ENCODE measurements at regions not wholly inside any gene's neighbourhood (a gene's known extent, or its start where the extent isn't known, plus 50 kb on each side); places are given as distances from the start of the nearest gene placed in this dataset.

- ChIA-PET POLR2A (no interaction called here), CTCF (no interaction called here)
- Histone ChIP-seq H3K9me3 (ENCODE audit: control insufficient read depth, insufficient read depth, low read length) (peaks cover 23% of the 10 kb centered on the region), H3K4me3 (ENCODE audit: low read depth, low read length) (no peak overlapping the region), H3K27me3 (ENCODE audit: control insufficient read depth, insufficient read depth, low read length) (no peaks in the 10 kb centered on the region), H3K27ac (ENCODE audit: low read depth, low read length) (no peak overlapping the region)
- no peak for TF ChIP-seq CTCF (IDR thresholded peaks at IDR 0.05; ENCODE audit: low read depth, low read length)
- DNase-seq (ENCODE audit: low read depth, low spot score) = no peak
These were observed 632.1 kb upstream of the HS6ST1 start for GRCh38 chr2:128950758-128951157.

DNA sequence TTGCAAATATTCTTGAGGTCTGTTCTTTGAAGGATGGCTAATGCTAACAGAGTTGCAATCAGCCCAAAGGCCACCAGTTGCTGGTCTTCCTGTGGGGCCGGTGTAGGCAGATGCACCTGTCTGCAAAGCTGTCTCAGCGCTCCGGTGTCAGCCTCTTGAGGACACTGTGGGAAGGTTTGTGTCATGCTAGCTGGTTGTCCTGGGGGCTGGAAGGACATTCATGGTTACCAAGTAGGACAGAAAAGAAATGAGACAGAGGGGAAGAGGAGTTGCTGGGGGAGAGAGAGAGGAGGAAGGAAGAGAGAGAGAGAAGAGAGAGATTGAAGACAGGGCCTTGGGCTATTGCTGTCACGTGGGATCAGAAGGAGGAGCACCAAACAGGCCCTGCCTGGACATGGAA, 639.6 kb upstream of the HS6ST1 start:
- Histone ChIP-seq H3K27me3 (ENCODE audit: control insufficient read depth, insufficient read depth, low read length) (no peaks in the 10 kb centered on the region), H3K27ac (ENCODE audit: low read depth, low read length) (no peak overlapping the region), H3K9me3 (ENCODE audit: control insufficient read depth, insufficient read depth, low read length) (peaks cover 9% of the 10 kb centered on the region), H3K4me3 (ENCODE audit: low read depth, low read length) (no peak overlapping the region)
- ChIA-PET POLR2A (no interaction called here), CTCF (no interaction called here)
- no peak for TF ChIP-seq CTCF (IDR thresholded peaks at IDR 0.05; ENCODE audit: low read depth, low read length)
- no peak for DNase-seq (ENCODE audit: low read depth, low spot score)

DNA sequence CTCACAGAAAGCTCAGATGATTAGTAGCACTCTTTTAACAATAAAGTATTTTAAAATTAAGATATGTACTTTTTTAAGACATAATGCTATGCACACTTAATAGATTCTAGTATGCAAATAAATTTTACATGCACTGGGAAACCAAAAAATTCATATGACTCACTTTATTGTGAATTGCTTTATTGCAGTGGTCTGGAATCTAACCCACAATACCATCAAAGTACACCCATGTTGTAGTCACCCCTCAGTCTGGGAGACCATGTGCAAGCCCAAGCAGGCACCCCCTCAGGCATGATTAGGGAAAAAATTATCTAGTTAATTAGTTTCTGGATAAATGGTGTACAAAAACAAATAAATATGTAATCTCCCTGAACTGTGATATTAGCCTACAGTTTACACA, 649.0 kb upstream of the HS6ST1 start:
- DNase-seq (ENCODE audit: low read depth, low spot score) = no peak
- TF ChIP-seq CTCF (IDR thresholded peaks at IDR 0.05; ENCODE audit: low read depth, low read length) = no peak
- no peak overlapping the region for H3K4me3 ChIP-seq (ENCODE audit: low read depth, low read length)
- H3K9me3 ChIP-seq (ENCODE audit: control insufficient read depth, insufficient read depth, low read length) = 0 out of 2 replicates have a peak, but pooled peaks cover 3% of the 10 kb centered on the region
- H3K27ac ChIP-seq (ENCODE audit: low read depth, low read length) = no peak overlapping the region
- ChIA-PET POLR2A (no interaction called here), CTCF (no interaction called here)
- H3K27me3 ChIP-seq (ENCODE audit: control insufficient read depth, insufficient read depth, low read length) = no peaks in the 10 kb centered on the region

- ChIA-PET CTCF (no interaction called here), POLR2A (no interaction called here)
- Histone ChIP-seq H3K9me3 (ENCODE audit: control insufficient read depth, insufficient read depth, low read length) (peaks cover 5% of the 10 kb centered on the region; the same call in 1 of the 2 replicates), H3K4me3 (ENCODE audit: low read depth, low read length) (no peak overlapping the region), H3K27ac (ENCODE audit: low read depth, low read length) (no peak overlapping the region), H3K27me3 (ENCODE audit: control insufficient read depth, insufficient read depth, low read length) (no peaks in the 10 kb centered on the region)
- no peak for TF ChIP-seq CTCF (IDR thresholded peaks at IDR 0.05; ENCODE audit: low read depth, low read length)
- no peak for DNase-seq (ENCODE audit: low read depth, low spot score)
These were observed 650.7 kb upstream of the HS6ST1 start for GRCh38 chr2:128969374-128969773.

DNA sequence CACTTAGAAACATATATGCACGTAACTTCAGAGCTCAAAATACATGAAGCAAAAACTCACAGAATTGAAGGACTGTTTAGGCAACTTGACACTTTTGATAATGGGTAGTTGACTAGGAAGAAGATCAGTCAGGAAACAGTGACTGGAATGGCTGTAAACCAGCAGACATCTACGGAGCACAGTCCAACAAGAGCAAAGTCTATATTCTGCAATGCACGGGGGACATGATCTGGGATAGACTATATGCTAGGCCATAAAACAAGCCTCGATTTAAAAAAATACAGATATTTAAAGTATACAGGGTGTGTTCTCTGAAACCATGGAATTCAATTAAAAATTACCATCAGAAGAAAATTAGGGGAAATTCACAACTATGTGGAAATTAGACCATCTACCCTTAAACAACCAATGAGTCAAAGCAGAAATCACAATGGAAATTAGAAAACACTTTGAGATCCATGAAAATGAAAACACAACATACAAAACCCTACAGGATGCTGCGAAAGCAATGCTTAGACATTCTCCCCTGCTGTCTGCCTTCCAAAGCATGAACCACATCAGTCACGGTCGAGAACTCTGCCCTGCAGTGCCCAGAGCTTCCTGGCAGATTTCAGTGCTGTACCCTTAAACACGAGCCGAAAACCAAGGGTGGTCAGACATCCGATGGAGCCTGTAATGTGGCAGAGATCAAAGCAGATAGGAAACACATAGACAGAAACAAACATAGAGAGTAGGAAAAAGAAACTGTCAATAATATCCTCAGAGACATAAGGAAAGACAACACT, 651.9 kb upstream of the HS6ST1 start:
- Histone ChIP-seq H3K27me3 (ENCODE audit: control insufficient read depth, insufficient read depth, low read length) (no peaks in the 10 kb centered on the region), H3K4me3 (ENCODE audit: low read depth, low read length) (no peak overlapping the region), H3K27ac (ENCODE audit: low read depth, low read length) (no peak overlapping the region), H3K9me3 (ENCODE audit: control insufficient read depth, insufficient read depth, low read length) (peaks cover 5% of the 10 kb centered on the region)
- no peak for DNase-seq (ENCODE audit: low read depth, low spot score)
- ChIA-PET CTCF (no interaction called here), POLR2A (no interaction called here)
- no peak for TF ChIP-seq CTCF (IDR thresholded peaks at IDR 0.05; ENCODE audit: low read depth, low read length)

All from AG04450 (cell line).